Effector memory CD8-positive, alpha-beta T cell (primary cell): ENCODE measurements at regions not wholly inside any gene's neighbourhood (a gene's known extent, or its start where the extent isn't known, plus 50 kb on each side); places are given as distances from the start of the nearest gene placed in this dataset.

ENCODE experiments used
- ATAC-seq: fragments of 150-1000 bp; cut with Tn5 transposase; replicated peaks from 2 replicates; pipeline ENCODE4 v1.10.0; 2021; ENCODE audit warnings: mild to moderate bottlenecking, moderate library complexity
- DNase-seq, 3 experiments: peaks; one replicate each; pipeline ENCODE4 v3.0.0; 2021
- H3K27ac Mint-ChIP-seq, 2 donors: one replicate each; pipeline ENCODE4 v1.8.0; 2022; ENCODE audit warnings: mild to moderate bottlenecking in 2 of 2, mixed read lengths in 2 of 2, moderate library complexity in 2 of 2
- H3K27me3 Mint-ChIP-seq, 2 donors: one replicate each; pipeline ENCODE4 v1.8.0; 2022; ENCODE audit warnings: mixed read lengths in 2 of 2
- H3K36me3 Mint-ChIP-seq: one replicate; pipeline ENCODE4 v1.8.0; 2022; ENCODE audit warnings: mild to moderate bottlenecking, moderate library complexity, mixed read lengths; ENCODE audit not compliant: insufficient read depth
- H3K4me1 Mint-ChIP-seq, 2 donors: one replicate each; pipeline ENCODE4 v1.8.0; 2022; ENCODE audit warnings: low read depth in 2 of 2, mixed read lengths in 2 of 2
- H3K4me3 Mint-ChIP-seq, 2 donors: one replicate each; pipeline ENCODE4 v1.8.0; 2022; ENCODE audit warnings: mild to moderate bottlenecking in 2 of 2, mixed read lengths in 2 of 2, moderate library complexity in 2 of 2
- H3K9me3 Mint-ChIP-seq, 2 donors: one replicate each; pipeline ENCODE4 v1.8.0; 2022; ENCODE audit warnings: mixed read lengths in 2 of 2

DNA sequence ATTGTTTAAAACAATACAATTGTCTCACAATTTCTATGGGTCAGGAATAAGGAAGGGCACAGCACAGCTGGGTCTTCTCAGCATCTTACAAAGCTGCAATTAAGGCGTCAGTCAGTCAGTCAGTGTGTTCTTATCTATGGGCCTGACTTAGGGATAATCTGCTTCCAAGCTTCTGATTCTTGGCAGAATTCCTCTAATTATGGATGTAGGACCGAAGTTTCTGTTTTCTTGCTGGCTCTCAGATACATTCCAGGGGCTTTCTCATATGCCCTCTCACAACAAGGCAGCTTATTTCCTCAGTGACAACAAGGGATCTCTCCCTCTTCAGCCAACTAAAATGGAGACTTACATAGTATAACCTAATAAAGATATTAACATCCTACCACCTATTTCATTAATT is 1925.3 kb upstream of the ACO1 start:
- Mint-ChIP-seq H3K27ac (no peak overlapping the region), H3K4me1 (no peaks in the 10 kb centered on the region), H3K9me3 (peaks cover 0 to 6% of the 10 kb centered on the region in 2 donors), H3K36me3 (no peaks in the 10 kb centered on the region), H3K4me3 (no peak overlapping the region), H3K27me3 (no peaks in the 10 kb centered on the region)
- ATAC-seq (no peak), DNase-seq (no peak)

DNA sequence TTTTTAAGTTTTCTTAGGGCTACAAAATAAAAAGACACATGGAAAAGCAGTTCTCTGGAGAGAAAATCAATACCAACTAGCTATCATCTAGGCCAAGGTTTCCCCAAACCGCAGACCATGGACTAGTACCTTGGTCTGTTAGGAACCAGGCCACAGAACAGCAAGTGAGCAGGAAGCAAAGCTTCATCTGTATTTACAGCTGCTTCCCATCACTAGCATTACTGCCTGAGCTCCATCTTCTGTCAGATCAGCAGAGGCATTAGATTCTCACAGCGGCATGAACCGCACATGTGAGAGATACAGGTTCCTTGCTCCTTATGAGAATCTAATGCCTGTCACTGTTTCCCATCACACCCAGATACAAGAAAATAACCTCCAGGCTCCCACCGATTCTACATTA is 1907.6 kb upstream of the ACO1 start:
- DNase-seq: no peak
- Mint-ChIP-seq H3K27ac (no peak overlapping the region), H3K4me3 (no peak overlapping the region), H3K36me3 (no peaks in the 10 kb centered on the region), H3K9me3 (peaks cover 7 to 14% of the 10 kb centered on the region in 2 donors), H3K4me1 (no peaks in the 10 kb centered on the region), H3K27me3 (no peaks in the 10 kb centered on the region)
- no peak for ATAC-seq

DNA sequence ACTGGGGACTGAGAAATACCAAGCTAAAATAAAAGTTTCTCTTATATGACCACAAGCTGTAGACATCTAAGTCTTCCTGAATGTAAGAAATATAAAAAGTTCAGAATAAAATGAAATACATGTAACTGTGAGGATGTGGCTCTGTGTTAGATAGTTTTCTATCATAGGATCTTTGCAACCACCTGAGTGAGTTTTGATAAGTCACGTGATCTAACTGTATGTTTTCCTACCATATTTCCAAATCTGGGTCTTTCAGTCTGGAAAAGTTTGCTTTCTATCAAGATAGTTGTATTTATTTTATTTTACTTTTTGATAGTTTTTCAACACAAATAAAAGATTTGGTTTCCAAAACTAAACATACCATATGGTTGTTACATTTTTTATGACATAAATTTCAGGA is 1905.8 kb upstream of the ACO1 start:
- ATAC-seq: no peak
- H3K27ac Mint-ChIP-seq: no peak overlapping the region
- H3K36me3 Mint-ChIP-seq: no peaks in the 10 kb centered on the region
- DNase-seq: no peak
- H3K27me3 Mint-ChIP-seq: no peaks in the 10 kb centered on the region
- H3K4me1 Mint-ChIP-seq: no peaks in the 10 kb centered on the region
- no peak overlapping the region for H3K4me3 Mint-ChIP-seq
- peaks cover 0 to 8% of the 10 kb centered on the region in 2 donors for H3K9me3 Mint-ChIP-seq

DNA sequence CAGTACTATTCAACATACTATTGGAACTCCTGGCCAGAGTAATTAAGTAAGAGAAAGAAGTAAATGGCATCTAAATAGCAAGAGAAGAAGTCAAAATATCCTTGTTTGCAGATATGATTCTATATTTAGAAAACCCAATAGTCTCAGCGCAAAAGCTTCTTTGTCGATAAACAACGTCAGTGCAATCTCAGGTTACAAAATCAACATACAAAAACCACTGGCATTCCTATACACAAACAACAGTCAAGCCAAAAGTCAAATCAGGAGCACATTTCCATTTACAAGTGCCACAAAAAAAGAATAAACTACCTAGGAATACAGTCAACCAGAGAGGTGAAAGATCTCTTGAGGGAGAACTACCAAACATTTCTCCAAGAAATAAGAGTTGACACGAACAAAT is 1901.9 kb upstream of the ACO1 start:
- H3K27ac Mint-ChIP-seq: no peak overlapping the region

DNA sequence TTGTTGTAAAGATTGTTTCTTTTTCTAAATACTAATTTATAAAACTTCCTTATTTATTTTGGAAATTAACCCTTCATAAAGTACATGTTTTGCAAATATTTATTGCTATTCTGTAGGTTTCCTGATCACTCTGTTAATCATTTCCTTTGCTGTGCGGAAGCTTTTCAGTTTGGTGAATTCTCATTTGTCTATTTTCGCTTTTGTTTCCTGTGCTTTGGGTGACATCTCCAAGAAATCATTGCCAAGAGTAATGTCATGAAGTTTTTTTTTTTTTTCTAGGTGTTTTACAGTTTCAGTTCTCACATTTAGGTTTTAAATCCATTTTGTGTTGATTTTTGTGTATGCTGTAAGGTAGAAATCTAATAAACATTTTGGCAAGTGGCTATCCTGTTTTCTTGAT is 1899.8 kb upstream of the ACO1 start:
- Mint-ChIP-seq H3K9me3 (peaks cover 0 to 9% of the 10 kb centered on the region in 2 donors), H3K27me3 (no peaks in the 10 kb centered on the region), H3K4me1 (no peaks in the 10 kb centered on the region), H3K27ac (no peak overlapping the region), H3K4me3 (no peak overlapping the region), H3K36me3 (peaks cover 4% of the 10 kb centered on the region)
- DNase-seq (no peak), ATAC-seq (no peak)

More for the DNA sequence above, 1901.9 kb upstream of the ACO1 start:
- DNase-seq (no peak), ATAC-seq (no peak)
- Mint-ChIP-seq H3K27me3 (no peaks in the 10 kb centered on the region), H3K9me3 (peaks cover 0 to 9% of the 10 kb centered on the region in 2 donors), H3K4me3 (no peak overlapping the region), H3K36me3 (peaks cover 4% of the 10 kb centered on the region), H3K4me1 (no peaks in the 10 kb centered on the region)

DNA sequence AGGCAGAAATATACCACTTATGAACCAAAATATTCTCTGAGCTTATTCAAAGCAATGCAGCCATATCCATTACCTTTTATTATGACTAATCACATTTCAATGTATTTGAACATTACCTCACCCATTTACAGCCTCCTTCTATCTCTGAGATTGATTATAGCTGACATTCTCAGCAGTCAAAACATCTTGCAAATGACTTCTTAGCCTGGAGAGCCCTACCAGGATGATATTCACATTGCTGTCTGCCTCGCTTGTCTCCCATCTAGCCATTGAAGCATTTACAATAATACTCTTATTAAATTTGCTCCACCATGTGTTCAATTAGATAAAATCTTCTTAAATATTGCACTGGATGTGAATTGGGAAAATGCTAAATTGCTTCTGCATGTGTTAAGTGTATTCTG is 1879.9 kb upstream of the ACO1 start:
- no peak overlapping the region for H3K27ac Mint-ChIP-seq
- ATAC-seq: no peak

DNA sequence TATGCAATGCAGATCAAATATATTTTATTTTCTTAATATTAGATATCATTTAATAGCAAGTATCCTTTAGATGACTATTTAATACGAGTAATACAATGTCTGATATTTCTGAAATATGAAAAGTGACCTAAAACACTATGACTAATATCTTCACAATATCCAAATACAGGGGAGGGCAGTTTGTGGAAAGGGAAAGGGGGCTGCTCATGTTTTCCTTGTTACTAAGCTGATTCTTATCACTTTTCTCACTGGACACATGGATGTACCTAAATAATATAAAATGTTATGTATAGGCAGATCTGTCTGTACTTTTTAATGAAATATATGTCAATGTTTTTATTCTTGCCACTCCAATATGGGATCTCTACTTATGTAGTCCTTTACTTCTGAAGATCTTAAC is 1879.1 kb upstream of the ACO1 start:
- DNase-seq: no peak
- Mint-ChIP-seq H3K4me3 (no peak overlapping the region), H3K4me1 (no peaks in the 10 kb centered on the region), H3K27me3 (no peaks in the 10 kb centered on the region), H3K27ac (no peak overlapping the region), H3K9me3 (peaks cover 0 to 4% of the 10 kb centered on the region in 2 donors), H3K36me3 (no peaks in the 10 kb centered on the region)
- ATAC-seq: no peak

More for the DNA sequence above, 1879.9 kb upstream of the ACO1 start:
- Mint-ChIP-seq H3K9me3 (peaks cover 1 to 2% of the 10 kb centered on the region in 2 donors), H3K36me3 (no peaks in the 10 kb centered on the region), H3K27me3 (no peaks in the 10 kb centered on the region), H3K4me1 (no peaks in the 10 kb centered on the region), H3K4me3 (no peak overlapping the region)
- DNase-seq: no peak

DNA sequence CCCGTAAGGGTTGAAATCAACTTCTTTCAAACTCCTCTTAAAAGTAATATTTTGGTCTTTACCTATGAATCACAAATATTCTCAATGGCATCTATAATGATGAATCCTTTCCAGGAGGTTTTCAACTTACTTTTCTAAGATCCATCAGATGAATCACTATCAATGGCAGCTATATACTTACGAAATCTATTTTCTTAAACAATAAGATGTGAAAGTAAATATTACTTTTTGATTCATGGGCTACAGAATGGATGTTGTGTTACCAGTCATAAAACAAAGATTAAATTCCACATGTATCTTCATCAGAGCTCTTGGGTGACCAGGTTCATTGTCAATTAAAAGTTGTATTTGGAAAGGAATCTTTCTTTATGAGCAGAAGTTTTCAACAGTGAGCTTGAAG is 1877.7 kb upstream of the ACO1 start:
- Mint-ChIP-seq H3K9me3 (peaks cover 0 to 9% of the 10 kb centered on the region in 2 donors), H3K27ac (no peak overlapping the region), H3K36me3 (no peaks in the 10 kb centered on the region), H3K4me1 (no peaks in the 10 kb centered on the region), H3K27me3 (no peaks in the 10 kb centered on the region), H3K4me3 (no peak overlapping the region)
- ATAC-seq: no peak
- DNase-seq: no peak

DNA sequence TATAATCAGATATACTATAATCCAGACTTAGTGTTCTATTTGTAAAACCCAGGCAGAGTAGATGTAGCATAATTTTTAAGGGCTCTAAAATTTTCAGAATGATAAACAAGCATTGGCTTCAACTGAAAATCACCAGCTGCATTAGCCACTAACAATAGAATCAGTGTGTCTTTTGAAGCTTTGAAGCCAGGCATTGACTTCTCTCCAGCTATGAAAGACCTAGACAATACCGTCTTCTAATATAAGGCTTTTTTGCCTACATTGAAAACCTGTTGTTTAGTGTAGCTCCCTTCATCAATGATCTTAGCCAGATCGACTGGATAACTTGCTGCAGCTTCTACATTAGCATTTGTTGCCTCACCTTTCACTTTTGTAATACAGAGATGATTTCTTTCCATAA is 1877.3 kb upstream of the ACO1 start:
- Mint-ChIP-seq H3K27ac (no peak overlapping the region), H3K4me3 (no peak overlapping the region), H3K9me3 (peaks cover 0 to 9% of the 10 kb centered on the region in 2 donors), H3K27me3 (no peaks in the 10 kb centered on the region), H3K4me1 (no peaks in the 10 kb centered on the region), H3K36me3 (no peaks in the 10 kb centered on the region)
- ATAC-seq (no peak), DNase-seq (no peak)

DNA sequence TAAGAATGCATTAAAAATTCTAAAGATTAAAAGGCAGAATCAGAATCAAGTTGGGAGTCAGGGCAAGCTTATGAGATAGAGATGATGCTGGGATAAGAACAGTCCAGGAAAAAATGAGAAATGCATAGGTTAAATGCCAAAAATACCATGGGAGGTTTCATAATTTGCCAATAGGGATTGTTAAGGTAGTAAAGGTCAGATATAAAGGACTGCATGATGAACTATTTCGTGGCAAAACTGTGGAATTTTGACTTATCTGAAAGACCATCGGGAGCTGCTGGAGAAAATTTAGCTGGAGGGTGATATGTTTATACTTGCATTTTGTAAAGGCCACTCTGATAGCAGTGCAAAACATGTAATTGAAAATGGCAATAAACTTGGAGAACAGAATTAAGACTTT is 1872.8 kb upstream of the ACO1 start:
- no peak overlapping the region for H3K4me3 Mint-ChIP-seq
- ATAC-seq: no peak
- no peaks in the 10 kb centered on the region for H3K27me3 Mint-ChIP-seq

DNA sequence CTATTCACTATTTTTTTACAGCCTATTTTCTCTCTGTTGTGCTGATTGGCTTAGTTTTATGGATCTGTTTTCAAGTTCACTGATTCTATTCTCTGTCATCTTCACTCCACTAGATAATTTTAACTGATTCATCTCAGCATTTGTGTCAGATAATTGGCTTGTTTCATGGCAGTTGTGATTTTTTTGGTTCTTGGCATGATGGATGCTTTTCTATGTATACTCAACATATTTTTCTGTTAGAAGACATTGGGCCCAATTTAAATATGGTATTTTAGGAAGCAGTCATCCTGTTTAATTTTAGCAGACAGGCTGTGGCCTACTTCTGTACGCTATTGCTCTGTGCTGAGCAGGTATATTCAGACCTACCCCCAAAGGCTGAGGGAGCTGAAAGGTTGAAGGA is 1865.3 kb upstream of the ACO1 start:
- Mint-ChIP-seq H3K27ac (no peak overlapping the region), H3K4me3 (no peak overlapping the region), H3K9me3 (peaks cover 0 to 6% of the 10 kb centered on the region in 2 donors), H3K4me1 (no peaks in the 10 kb centered on the region), H3K27me3 (no peaks in the 10 kb centered on the region), H3K36me3 (no peaks in the 10 kb centered on the region)
- ATAC-seq (no peak), DNase-seq (no peak)

More for the DNA sequence above, 1872.8 kb upstream of the ACO1 start:
- Mint-ChIP-seq H3K36me3 (no peaks in the 10 kb centered on the region), H3K4me1 (no peaks in the 10 kb centered on the region), H3K9me3 (peaks cover 6 to 10% of the 10 kb centered on the region in 2 donors), H3K27ac (no peak overlapping the region)
- no peak for DNase-seq

DNA sequence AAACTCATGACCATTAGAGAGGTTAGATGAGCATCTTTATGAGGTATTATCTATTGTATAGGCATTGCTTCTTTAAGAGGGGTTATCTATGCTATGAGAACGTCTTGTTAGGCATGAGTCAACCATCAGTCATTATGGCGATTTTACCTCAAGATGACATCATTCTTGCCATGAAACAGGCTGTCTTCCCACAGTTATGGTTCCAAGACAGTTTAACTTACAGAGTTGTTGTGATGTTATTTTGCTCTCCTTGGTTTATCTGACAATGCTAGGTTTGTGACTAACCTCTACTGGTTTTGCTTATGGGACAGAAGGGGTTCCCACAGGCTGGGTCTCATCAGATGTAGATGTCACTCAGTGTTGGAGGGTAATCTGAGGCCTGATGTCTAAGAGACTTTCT is 1864.7 kb upstream of the ACO1 start:
- ATAC-seq: no peak
- Mint-ChIP-seq H3K36me3 (no peaks in the 10 kb centered on the region), H3K27ac (no peak overlapping the region), H3K4me1 (no peaks in the 10 kb centered on the region), H3K27me3 (no peaks in the 10 kb centered on the region), H3K9me3 (peaks cover 0 to 6% of the 10 kb centered on the region in 2 donors), H3K4me3 (no peak overlapping the region)
- DNase-seq: no peak

DNA sequence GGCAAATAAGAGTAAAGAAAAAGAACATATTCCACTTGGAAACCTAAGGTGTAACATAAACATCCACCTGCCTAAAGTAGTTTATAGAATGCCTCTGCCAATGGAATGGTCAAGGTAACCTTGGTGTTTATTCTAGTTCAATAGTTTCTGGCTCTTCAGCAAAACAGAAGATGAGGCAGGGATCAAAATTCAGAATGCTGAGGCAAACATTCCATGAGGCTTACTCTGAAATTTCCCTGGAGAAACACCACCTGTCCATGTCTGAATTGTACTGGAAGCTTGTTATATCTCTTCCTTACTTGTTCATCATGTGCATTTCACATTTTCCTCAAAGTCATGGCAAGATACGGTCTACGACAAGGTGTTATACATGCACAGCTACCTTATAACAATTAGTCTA is 1862.4 kb upstream of the ACO1 start:
- DNase-seq (no peak), ATAC-seq (no peak)
- H3K27me3 Mint-ChIP-seq: no peaks in the 10 kb centered on the region
- H3K36me3 Mint-ChIP-seq: no peaks in the 10 kb centered on the region
- no peaks in the 10 kb centered on the region for H3K4me1 Mint-ChIP-seq
- H3K9me3 Mint-ChIP-seq: peaks cover 0 to 6% of the 10 kb centered on the region in 2 donors
- no peak overlapping the region for H3K4me3 Mint-ChIP-seq
- H3K27ac Mint-ChIP-seq: no peak overlapping the region

DNA sequence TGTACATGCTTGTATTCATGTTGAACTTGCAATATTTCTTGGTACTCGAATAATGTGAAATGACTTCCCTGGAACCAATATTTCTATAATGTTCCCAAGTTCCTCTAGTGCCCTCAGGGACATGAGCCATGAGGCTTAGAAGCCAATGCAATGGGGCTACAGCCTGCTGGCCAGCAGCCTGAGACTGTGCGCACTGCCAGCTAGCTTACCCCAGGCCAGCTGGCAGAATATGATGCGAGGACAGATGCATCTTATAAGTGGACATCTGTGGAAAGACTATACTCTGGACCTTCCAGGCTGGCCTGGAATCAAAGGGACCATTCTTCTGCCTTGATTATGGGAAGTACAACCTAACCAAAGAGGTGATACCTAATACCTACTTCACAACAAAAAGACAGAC is 1862.0 kb upstream of the ACO1 start:
- DNase-seq: no peak
- no peak for ATAC-seq
- Mint-ChIP-seq H3K4me1 (no peaks in the 10 kb centered on the region), H3K9me3 (peaks cover 0 to 7% of the 10 kb centered on the region in 2 donors), H3K27me3 (no peaks in the 10 kb centered on the region), H3K36me3 (no peaks in the 10 kb centered on the region), H3K27ac (no peak overlapping the region), H3K4me3 (no peak overlapping the region)

DNA sequence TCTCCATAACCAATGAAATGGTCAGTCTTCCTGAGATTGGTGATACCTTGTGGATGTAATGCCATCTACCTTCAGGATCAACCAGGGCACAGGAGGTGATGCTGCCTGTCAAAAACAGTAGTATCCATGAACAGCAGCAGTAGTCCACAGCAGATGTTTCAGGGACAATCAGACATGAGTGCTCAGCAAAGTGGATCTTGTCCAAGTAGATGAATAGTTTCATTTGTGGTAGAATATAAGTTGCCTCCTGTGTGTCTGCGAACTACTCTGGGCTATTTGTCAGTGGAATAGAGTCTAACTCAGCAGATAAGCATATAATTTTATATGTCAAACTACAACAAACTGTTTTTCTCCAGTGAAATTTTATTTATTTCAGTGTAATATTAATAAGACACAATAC is 1860.1 kb upstream of the ACO1 start:
- H3K4me3 Mint-ChIP-seq: no peak overlapping the region
- no peak overlapping the region for H3K27ac Mint-ChIP-seq
- DNase-seq (no peak), ATAC-seq (no peak)
- no peaks in the 10 kb centered on the region for H3K27me3 Mint-ChIP-seq
- no peaks in the 10 kb centered on the region for H3K4me1 Mint-ChIP-seq
- peaks cover 0 to 7% of the 10 kb centered on the region in 2 donors for H3K9me3 Mint-ChIP-seq
- no peaks in the 10 kb centered on the region for H3K36me3 Mint-ChIP-seq
